Glomerular visceral epithelial cell (primary cell): ENCODE measurements at regions not wholly inside any gene's neighbourhood (a gene's known extent, or its start where the extent isn't known, plus 50 kb on each side); places are given as distances from the start of the nearest gene placed in this dataset.
"Not testable (repeated sequence)": the region's sequence is repeated elsewhere in the genome, so short reads cannot be mapped to it uniquely, and the experiment has no call there.

Source experiments
- DNase-seq: peaks from one replicate; pipeline ENCODE4 v3.0.0-alpha.2; 2016; ENCODE audit errors: extremely low spot score

- DNase-seq: no peak
Observed at GRCh38 chr4:84019626-84020025, 479.5 kb downstream of the NKX6-1 start.

GRCh38 chr4:84003046-84003445 lies 467.1 kb downstream of the GPAT3 start:
- no peak for DNase-seq

GRCh38 chr4:84001876-84002569 lies 466.1 kb downstream of the GPAT3 start:
- no peak for DNase-seq

- no peak for DNase-seq
Observed at GRCh38 chr4:83996254-83996653, 460.3 kb downstream of the GPAT3 start.

GRCh38 chr4:83993774-83994173 lies 457.9 kb downstream of the GPAT3 start:
- DNase-seq: no peak

GRCh38 chr4:83989835-83990234 lies 453.9 kb downstream of the GPAT3 start:
- DNase-seq: no peak

GRCh38 chr4:83981156-83981555 lies 445.2 kb downstream of the GPAT3 start:
- no peak for DNase-seq

GRCh38 chr4:83979773-83980172 lies 443.9 kb downstream of the GPAT3 start:
- DNase-seq: no peak

- DNase-seq: no peak
Observed at GRCh38 chr4:83974111-83974780, 438.3 kb downstream of the GPAT3 start.

- DNase-seq: peak; percentile 8
Observed at GRCh38 chr4:83964996-83965541, 429.2 kb downstream of the GPAT3 start.

GRCh38 chr4:83962492-83962891 lies 426.6 kb downstream of the GPAT3 start:
- no peak for DNase-seq

- peak; percentile 53 for DNase-seq
Observed at GRCh38 chr4:83961575-83961974, 425.7 kb downstream of the GPAT3 start.

- DNase-seq: no peak
Observed at GRCh38 chr4:83959160-83959559, 423.3 kb downstream of the GPAT3 start.

GRCh38 chr4:83947830-83948193 lies 411.9 kb downstream of the GPAT3 start:
- no peak for DNase-seq

- DNase-seq: no peak
Observed at GRCh38 chr4:83947125-83947829, 411.4 kb downstream of the GPAT3 start.

GRCh38 chr4:83943691-83944090 lies 407.8 kb downstream of the GPAT3 start:
- not testable (repeated sequence) for DNase-seq

GRCh38 chr4:83932750-83933391 lies 397.0 kb downstream of the GPAT3 start:
- no peak for DNase-seq

- DNase-seq: no peak
Observed at GRCh38 chr4:83931659-83932438, 395.9 kb downstream of the GPAT3 start.

- DNase-seq: no peak
Observed at GRCh38 chr4:83929550-83929949, 393.6 kb downstream of the GPAT3 start.

- no peak for DNase-seq
Observed at GRCh38 chr4:83926950-83927349, 391.0 kb downstream of the GPAT3 start.

GRCh38 chr4:83923341-83923740 lies 387.4 kb downstream of the GPAT3 start:
- DNase-seq: no peak
